ENCODE measurements at regions not wholly inside any gene's neighbourhood (a gene's known extent, or its start where the extent isn't known, plus 50 kb on each side); places are given as distances from the start of the nearest gene placed in this dataset.

DNA sequence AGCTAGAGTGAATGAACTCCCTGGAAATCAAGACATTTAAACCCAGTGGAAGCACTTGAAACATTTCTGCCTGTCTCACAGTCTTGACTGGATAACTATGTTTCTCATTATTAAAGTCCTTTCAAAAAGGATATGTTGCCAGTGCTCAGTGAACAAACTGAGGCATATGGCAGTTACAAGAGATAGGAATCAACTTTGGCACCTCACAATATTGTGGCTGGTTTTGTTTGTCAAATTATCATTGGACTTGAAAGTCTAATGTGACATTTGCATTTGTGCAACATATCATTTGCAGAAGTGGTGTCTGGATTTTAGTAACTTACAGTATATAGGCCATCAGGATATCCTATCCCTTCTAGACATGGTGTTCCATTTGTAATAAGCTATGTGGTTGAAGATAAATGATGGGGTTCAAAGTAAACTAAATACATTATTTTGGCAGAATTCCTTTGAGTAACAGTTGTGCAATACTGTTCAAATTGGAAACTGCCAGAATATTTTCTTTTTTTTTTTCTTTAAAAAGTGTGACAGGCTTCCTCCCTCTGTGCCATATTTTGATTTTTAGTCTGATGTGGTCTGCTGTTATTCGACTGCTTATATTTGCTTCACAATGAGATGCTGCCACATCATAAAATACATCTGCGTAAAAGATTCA is 927.7 kb downstream of the FLRT2 start:
- Histone ChIP-seq H3K4me3 (ENCODE audit: low read depth in 2 of 2, low read length in 2 of 2) (no peak overlapping the region), H3K36me3 (ENCODE audit: control insufficient read depth, insufficient read depth, low read length) (no peaks in the 10 kb centered on the region), H3K4me1 (ENCODE audit: control insufficient read depth, insufficient read depth, low read length) (no peaks in the 10 kb centered on the region), H3K27ac (ENCODE audit: low read length) (no peak overlapping the region), H3K9me3 (ENCODE audit: control insufficient read depth, insufficient read depth, low read depth, low read length) (no peaks in the 10 kb centered on the region), H3K27me3 (ENCODE audit: control insufficient read depth, insufficient read depth, low read length) (no peaks in the 10 kb centered on the region)
- CTCF ChIA-PET, result no interaction called here
- TF ChIP-seq REST (IDR thresholded peaks at IDR 0.05; ENCODE audit: insufficient read depth in 1 of 2, low read depth in 2 of 2, low read length in 1 of 2) (no peak), TCF7L2 (IDR thresholded peaks at IDR 0.05; ENCODE audit: low read depth, low read length) (no peak), CTCF (IDR thresholded peaks at IDR 0.05) (no peak), POLR2AphosphoS5 (IDR thresholded peaks at IDR 0.05; ENCODE audit: low read depth, low read length) (no peak), SIN3A (IDR thresholded peaks at IDR 0.05; ENCODE audit: borderline replicate concordance, insufficient read depth, low read depth, low read length) (no peak)
- in situ Hi-C loops (cut with HindIII; ENCODE audit: low pct_unique_long_range_greater_than_20kb, low sequenced_read_pairs), result no loop called here
- intact Hi-C loops (cut with micrococcal nuclease; ENCODE audit: unreplicated experiment), result no loop called here
- no TSS peak for BruUV-seq (replicated peaks)
- POLR2A ChIA-PET, result no interaction called here
- no peak for ATAC-seq
- no peak for DNase-seq (ENCODE audit: low read depth, low spot score)

- ATAC-seq (no peak), DNase-seq (ENCODE audit: low read depth, low spot score) (no peak)
- no TSS peak for BruUV-seq (replicated peaks)
- no peak overlapping the region for H3K4me3 ChIP-seq (ENCODE audit: low read depth in 2 of 2, low read length in 2 of 2)
- ChIA-PET POLR2A (no interaction called here), CTCF (no interaction called here)
- no peaks in the 10 kb centered on the region for H3K9me3 ChIP-seq (ENCODE audit: control insufficient read depth, insufficient read depth, low read depth, low read length)
- no peaks in the 10 kb centered on the region for H3K36me3 ChIP-seq (ENCODE audit: control insufficient read depth, insufficient read depth, low read length)
- no peaks in the 10 kb centered on the region for H3K4me1 ChIP-seq (ENCODE audit: control insufficient read depth, insufficient read depth, low read length)
- TF ChIP-seq POLR2AphosphoS5 (IDR thresholded peaks at IDR 0.05; ENCODE audit: low read depth, low read length), result no peak
- intact Hi-C loops (cut with micrococcal nuclease; ENCODE audit: unreplicated experiment), result no loop called here
- H3K27ac ChIP-seq (ENCODE audit: low read length), result no peak overlapping the region
- in situ Hi-C loops (cut with HindIII; ENCODE audit: low pct_unique_long_range_greater_than_20kb, low sequenced_read_pairs), result no loop called here
- no peaks in the 10 kb centered on the region for H3K27me3 ChIP-seq (ENCODE audit: control insufficient read depth, insufficient read depth, low read length)
Observed at GRCh38 chr14:86450085-86450484, 920.1 kb downstream of the FLRT2 start.

DNA sequence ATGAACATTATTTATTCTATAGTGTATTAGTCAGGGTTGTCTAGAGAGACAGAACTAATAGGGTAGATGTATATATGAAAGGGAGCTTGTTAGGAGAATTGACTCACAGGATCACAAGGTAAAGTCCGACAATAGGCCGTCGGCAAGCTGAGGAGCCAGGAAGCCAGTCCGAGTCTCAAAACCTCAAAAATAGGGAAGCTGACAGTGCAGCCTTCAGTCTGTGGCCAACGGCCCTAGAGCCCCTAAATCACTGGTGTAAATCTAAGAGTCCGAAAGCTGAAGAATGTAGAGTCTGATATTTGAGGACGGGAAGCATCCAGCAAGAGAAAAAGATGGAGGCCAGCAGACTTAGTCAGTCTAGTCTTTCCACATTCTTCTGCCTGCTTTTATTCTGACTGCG is 912.2 kb downstream of the FLRT2 start:
- in situ Hi-C loops (cut with HindIII; ENCODE audit: low pct_unique_long_range_greater_than_20kb, low sequenced_read_pairs), result no loop called here
- intact Hi-C loops (cut with micrococcal nuclease; ENCODE audit: unreplicated experiment), result no loop called here
- POLR2A ChIA-PET, result no interaction called here

More for the DNA sequence above, 912.2 kb downstream of the FLRT2 start:
- DNase-seq (ENCODE audit: low read depth, low spot score) (no peak), ATAC-seq (no peak)
- Histone ChIP-seq H3K4me3 (ENCODE audit: low read depth in 2 of 2, low read length in 2 of 2) (no peak overlapping the region), H3K27me3 (ENCODE audit: control insufficient read depth, insufficient read depth, low read length) (no peaks in the 10 kb centered on the region), H3K4me1 (ENCODE audit: control insufficient read depth, insufficient read depth, low read length) (no peaks in the 10 kb centered on the region), H3K36me3 (ENCODE audit: control insufficient read depth, insufficient read depth, low read length) (no peaks in the 10 kb centered on the region), H3K27ac (ENCODE audit: low read length) (no peak overlapping the region), H3K9me3 (ENCODE audit: control insufficient read depth, insufficient read depth, low read depth, low read length) (no peaks in the 10 kb centered on the region)
- CTCF ChIA-PET, result no interaction called here
- BruUV-seq (replicated peaks), result no TSS peak
- no peak for TF ChIP-seq CTCF (IDR thresholded peaks at IDR 0.05)
- TF ChIP-seq TCF7L2 (IDR thresholded peaks at IDR 0.05; ENCODE audit: low read depth, low read length), result no peak
- no peak for TF ChIP-seq SIN3A (IDR thresholded peaks at IDR 0.05; ENCODE audit: borderline replicate concordance, insufficient read depth, low read depth, low read length)
- TF ChIP-seq REST (IDR thresholded peaks at IDR 0.05; ENCODE audit: insufficient read depth in 1 of 2, low read depth in 2 of 2, low read length in 1 of 2), result no peak
- no peak for TF ChIP-seq POLR2AphosphoS5 (IDR thresholded peaks at IDR 0.05; ENCODE audit: low read depth, low read length)

All from Panc1 (cell line).